ENCODE measurements at regions not wholly inside any gene's neighbourhood (a gene's known extent, or its start where the extent isn't known, plus 50 kb on each side); places are given as distances from the start of the nearest gene placed in this dataset.

- DNase-seq (ENCODE audit: insufficient read length, low spot score) (no peak), FAIRE-seq (no peak)
- TF ChIP-seq PAX5 (IDR thresholded peaks at IDR 0.05; ENCODE audit: insufficient read depth, low read length, severe bottlenecking) (no peak), POU2F2 (IDR thresholded peaks at IDR 0.05; ENCODE audit: low read depth, low read length) (no peak), TAF1 (IDR thresholded peaks at IDR 0.05; ENCODE audit: low read depth, low read length) (no peak), POLR2A (IDR thresholded peaks at IDR 0.05; ENCODE audit: low read depth, low read length) (no peak), SPI1 (IDR thresholded peaks at IDR 0.05; ENCODE audit: low read depth, low read length) (no peak), POLR2AphosphoS5 (IDR thresholded peaks at IDR 0.05; ENCODE audit: low read depth, low read length) (no peak)
These were observed 413.1 kb upstream of the PODXL start for GRCh38 chr7:131969560-131969959.

- no peak for DNase-seq (ENCODE audit: insufficient read length, low spot score)
- no peak for FAIRE-seq
- TF ChIP-seq POU2F2 (IDR thresholded peaks at IDR 0.05; ENCODE audit: low read depth, low read length) (no peak), POLR2A (IDR thresholded peaks at IDR 0.05; ENCODE audit: low read depth, low read length) (no peak)
These were observed 410.8 kb upstream of the PODXL start for GRCh38 chr7:131967216-131967730.

- DNase-seq (ENCODE audit: insufficient read length, low spot score): no peak
- TF ChIP-seq POLR2A (IDR thresholded peaks at IDR 0.05; ENCODE audit: low read depth, low read length) (no peak), PAX5 (IDR thresholded peaks at IDR 0.05; ENCODE audit: insufficient read depth, low read length, severe bottlenecking) (no peak), POLR2AphosphoS5 (IDR thresholded peaks at IDR 0.05; ENCODE audit: low read depth, low read length) (no peak), SPI1 (IDR thresholded peaks at IDR 0.05; ENCODE audit: low read depth, low read length) (no peak), TAF1 (IDR thresholded peaks at IDR 0.05; ENCODE audit: low read depth, low read length) (no peak), POU2F2 (IDR thresholded peaks at IDR 0.05; ENCODE audit: low read depth, low read length) (no peak)
- no peak for FAIRE-seq
These were observed 407.8 kb upstream of the PODXL start for GRCh38 chr7:131964203-131964602.

- TF ChIP-seq PAX5 (IDR thresholded peaks at IDR 0.05; ENCODE audit: insufficient read depth, low read length, severe bottlenecking): no peak
- no peak for TF ChIP-seq TAF1 (IDR thresholded peaks at IDR 0.05; ENCODE audit: low read depth, low read length)
- no peak for TF ChIP-seq POLR2A (IDR thresholded peaks at IDR 0.05; ENCODE audit: low read depth, low read length)
- no peak for TF ChIP-seq SPI1 (IDR thresholded peaks at IDR 0.05; ENCODE audit: low read depth, low read length)
- TF ChIP-seq POLR2AphosphoS5 (IDR thresholded peaks at IDR 0.05; ENCODE audit: low read depth, low read length): no peak
- TF ChIP-seq POU2F2 (IDR thresholded peaks at IDR 0.05; ENCODE audit: low read depth, low read length): no peak
- FAIRE-seq (no peak), DNase-seq (ENCODE audit: insufficient read length, low spot score) (no peak)
These were observed 404.7 kb upstream of the PODXL start for GRCh38 chr7:131961054-131961680.

- DNase-seq (ENCODE audit: insufficient read length, low spot score) (no peak), FAIRE-seq (no peak)
- TF ChIP-seq POU2F2 (IDR thresholded peaks at IDR 0.05; ENCODE audit: low read depth, low read length) (no peak), POLR2A (IDR thresholded peaks at IDR 0.05; ENCODE audit: low read depth, low read length) (no peak), PAX5 (IDR thresholded peaks at IDR 0.05; ENCODE audit: insufficient read depth, low read length, severe bottlenecking) (no peak), POLR2AphosphoS5 (IDR thresholded peaks at IDR 0.05; ENCODE audit: low read depth, low read length) (no peak), SPI1 (IDR thresholded peaks at IDR 0.05; ENCODE audit: low read depth, low read length) (no peak), TAF1 (IDR thresholded peaks at IDR 0.05; ENCODE audit: low read depth, low read length) (no peak)
These were observed 402.8 kb upstream of the PODXL start for GRCh38 chr7:131959106-131959812.

- no peak for DNase-seq (ENCODE audit: insufficient read length, low spot score)
- no peak for FAIRE-seq
- no peak for TF ChIP-seq SPI1 (IDR thresholded peaks at IDR 0.05; ENCODE audit: low read depth, low read length)
- no peak for TF ChIP-seq POU2F2 (IDR thresholded peaks at IDR 0.05; ENCODE audit: low read depth, low read length)
- TF ChIP-seq TAF1 (IDR thresholded peaks at IDR 0.05; ENCODE audit: low read depth, low read length): no peak
- no peak for TF ChIP-seq POLR2AphosphoS5 (IDR thresholded peaks at IDR 0.05; ENCODE audit: low read depth, low read length)
- TF ChIP-seq POLR2A (IDR thresholded peaks at IDR 0.05; ENCODE audit: low read depth, low read length): no peak
- TF ChIP-seq PAX5 (IDR thresholded peaks at IDR 0.05; ENCODE audit: insufficient read depth, low read length, severe bottlenecking): no peak
These were observed 401.1 kb upstream of the PODXL start for GRCh38 chr7:131957338-131958020.

- FAIRE-seq (no peak), DNase-seq (ENCODE audit: insufficient read length, low spot score) (no peak)
- TF ChIP-seq POLR2AphosphoS5 (IDR thresholded peaks at IDR 0.05; ENCODE audit: low read depth, low read length): no peak
- TF ChIP-seq PAX5 (IDR thresholded peaks at IDR 0.05; ENCODE audit: insufficient read depth, low read length, severe bottlenecking): no peak
- TF ChIP-seq POLR2A (IDR thresholded peaks at IDR 0.05; ENCODE audit: low read depth, low read length): no peak
- no peak for TF ChIP-seq SPI1 (IDR thresholded peaks at IDR 0.05; ENCODE audit: low read depth, low read length)
- TF ChIP-seq TAF1 (IDR thresholded peaks at IDR 0.05; ENCODE audit: low read depth, low read length): no peak
- no peak for TF ChIP-seq POU2F2 (IDR thresholded peaks at IDR 0.05; ENCODE audit: low read depth, low read length)
These were observed 400.4 kb upstream of the PODXL start for GRCh38 chr7:131956864-131957263.

GRCh38 chr7:131955679-131956078 is 399.3 kb upstream of the PODXL start:
- TF ChIP-seq POLR2A (IDR thresholded peaks at IDR 0.05; ENCODE audit: low read depth, low read length) (no peak), SPI1 (IDR thresholded peaks at IDR 0.05; ENCODE audit: low read depth, low read length) (no peak), POLR2AphosphoS5 (IDR thresholded peaks at IDR 0.05; ENCODE audit: low read depth, low read length) (no peak), POU2F2 (IDR thresholded peaks at IDR 0.05; ENCODE audit: low read depth, low read length) (no peak), PAX5 (IDR thresholded peaks at IDR 0.05; ENCODE audit: insufficient read depth, low read length, severe bottlenecking) (no peak), TAF1 (IDR thresholded peaks at IDR 0.05; ENCODE audit: low read depth, low read length) (no peak)
- DNase-seq (ENCODE audit: insufficient read length, low spot score) (no peak), FAIRE-seq (no peak)

- TF ChIP-seq POLR2AphosphoS5 (IDR thresholded peaks at IDR 0.05; ENCODE audit: low read depth, low read length): no peak
- TF ChIP-seq PAX5 (IDR thresholded peaks at IDR 0.05; ENCODE audit: insufficient read depth, low read length, severe bottlenecking): no peak
- no peak for TF ChIP-seq POU2F2 (IDR thresholded peaks at IDR 0.05; ENCODE audit: low read depth, low read length)
- no peak for TF ChIP-seq SPI1 (IDR thresholded peaks at IDR 0.05; ENCODE audit: low read depth, low read length)
- TF ChIP-seq POLR2A (IDR thresholded peaks at IDR 0.05; ENCODE audit: low read depth, low read length): no peak
- FAIRE-seq: no peak
- no peak for DNase-seq (ENCODE audit: insufficient read length, low spot score)
These were observed 396.8 kb upstream of the PODXL start for GRCh38 chr7:131953184-131953583.
